ENCODE measurements at regions not wholly inside any gene's neighbourhood (a gene's known extent, or its start where the extent isn't known, plus 50 kb on each side); places are given as distances from the start of the nearest gene placed in this dataset.
"Not testable (repeated sequence)": the region's sequence is repeated elsewhere in the genome, so short reads cannot be mapped to it uniquely, and the experiment has no call there.

DNA sequence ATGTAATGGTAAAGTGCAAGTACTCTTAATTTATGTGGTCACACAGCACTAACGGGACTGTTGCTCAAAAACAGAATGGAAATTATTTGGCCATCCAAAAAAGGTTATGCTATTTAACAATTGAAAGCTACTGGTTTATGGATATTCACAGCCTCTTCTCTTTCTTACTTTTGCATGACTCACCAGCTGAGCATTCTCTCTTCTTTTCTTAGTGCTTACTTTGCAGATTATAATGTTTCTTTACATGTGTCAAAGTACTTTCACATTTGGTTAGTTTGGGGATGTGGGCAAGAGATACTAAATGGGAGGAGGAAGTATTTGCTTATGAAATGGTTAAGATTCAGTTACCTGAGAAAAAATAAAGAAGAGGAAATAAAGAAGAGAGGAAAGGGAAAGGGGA is 610.5 kb downstream of the HTR1B start:
- DNase-seq (no peak), ATAC-seq (no peak)
- Histone ChIP-seq H3K36me3 (no peaks in the 10 kb centered on the region), H3K27ac (no peak overlapping the region), H3K4me1 (no peaks in the 10 kb centered on the region), H3K4me3 (no peak overlapping the region), H3K27me3 (no peaks in the 10 kb centered on the region), H3K9me3 (no peaks in the 10 kb centered on the region)
- TF ChIP-seq, protein P1, sequence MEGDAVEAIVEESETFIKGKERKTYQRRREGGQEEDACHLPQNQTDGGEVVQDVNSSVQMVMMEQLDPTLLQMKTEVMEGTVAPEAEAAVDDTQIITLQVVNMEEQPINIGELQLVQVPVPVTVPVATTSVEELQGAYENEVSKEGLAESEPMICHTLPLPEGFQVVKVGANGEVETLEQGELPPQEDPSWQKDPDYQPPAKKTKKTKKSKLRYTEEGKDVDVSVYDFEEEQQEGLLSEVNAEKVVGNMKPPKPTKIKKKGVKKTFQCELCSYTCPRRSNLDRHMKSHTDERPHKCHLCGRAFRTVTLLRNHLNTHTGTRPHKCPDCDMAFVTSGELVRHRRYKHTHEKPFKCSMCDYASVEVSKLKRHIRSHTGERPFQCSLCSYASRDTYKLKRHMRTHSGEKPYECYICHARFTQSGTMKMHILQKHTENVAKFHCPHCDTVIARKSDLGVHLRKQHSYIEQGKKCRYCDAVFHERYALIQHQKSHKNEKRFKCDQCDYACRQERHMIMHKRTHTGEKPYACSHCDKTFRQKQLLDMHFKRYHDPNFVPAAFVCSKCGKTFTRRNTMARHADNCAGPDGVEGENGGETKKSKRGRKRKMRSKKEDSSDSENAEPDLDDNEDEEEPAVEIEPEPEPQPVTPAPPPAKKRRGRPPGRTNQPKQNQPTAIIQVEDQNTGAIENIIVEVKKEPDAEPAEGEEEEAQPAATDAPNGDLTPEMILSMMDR (IDR thresholded peaks at IDR 0.05), result no peak
- intact Hi-C loops (cut with DNase I), result no loop called here

DNA sequence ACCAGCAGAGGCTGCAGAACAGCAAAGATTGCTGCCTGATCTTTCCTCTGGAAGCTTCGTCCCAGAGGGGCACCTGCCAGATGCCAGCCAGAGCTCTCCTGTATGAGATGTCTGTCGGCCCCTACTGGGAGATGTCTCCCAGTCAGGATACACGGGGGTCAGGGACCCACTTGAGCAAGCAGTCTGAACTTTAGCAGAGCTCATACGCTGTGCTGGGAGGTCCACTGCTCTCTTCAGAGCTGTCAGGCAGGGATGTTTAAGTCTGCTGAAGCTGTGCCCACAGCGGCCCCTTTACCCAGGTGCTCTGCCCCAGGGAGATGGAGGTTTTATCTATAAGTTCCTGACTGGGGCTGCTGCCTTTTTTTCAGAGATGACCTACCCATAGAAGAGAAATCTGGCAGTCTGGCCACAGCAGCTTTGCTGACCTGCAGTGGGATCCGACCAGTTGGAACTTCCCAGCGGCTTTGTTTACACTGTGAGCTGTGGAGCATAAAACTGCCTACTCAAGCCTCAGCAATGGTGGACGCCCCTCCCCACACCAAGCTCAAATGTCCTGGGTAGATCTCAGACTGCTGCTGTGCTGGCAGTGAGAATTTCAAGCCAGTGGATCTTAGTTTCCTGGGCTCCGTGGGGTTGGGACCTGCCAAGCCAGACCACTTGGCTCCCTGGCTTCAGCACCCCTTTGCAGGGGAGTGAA is 613.9 kb downstream of the HTR1B start:
- ATAC-seq; H3K27me3 ChIP-seq; H3K9me3 ChIP-seq; H3K27ac ChIP-seq; H3K4me3 ChIP-seq; DNase-seq; H3K4me1 ChIP-seq; H3K36me3 ChIP-seq; intact Hi-C loops (cut with DNase I): not testable (repeated sequence)

DNA sequence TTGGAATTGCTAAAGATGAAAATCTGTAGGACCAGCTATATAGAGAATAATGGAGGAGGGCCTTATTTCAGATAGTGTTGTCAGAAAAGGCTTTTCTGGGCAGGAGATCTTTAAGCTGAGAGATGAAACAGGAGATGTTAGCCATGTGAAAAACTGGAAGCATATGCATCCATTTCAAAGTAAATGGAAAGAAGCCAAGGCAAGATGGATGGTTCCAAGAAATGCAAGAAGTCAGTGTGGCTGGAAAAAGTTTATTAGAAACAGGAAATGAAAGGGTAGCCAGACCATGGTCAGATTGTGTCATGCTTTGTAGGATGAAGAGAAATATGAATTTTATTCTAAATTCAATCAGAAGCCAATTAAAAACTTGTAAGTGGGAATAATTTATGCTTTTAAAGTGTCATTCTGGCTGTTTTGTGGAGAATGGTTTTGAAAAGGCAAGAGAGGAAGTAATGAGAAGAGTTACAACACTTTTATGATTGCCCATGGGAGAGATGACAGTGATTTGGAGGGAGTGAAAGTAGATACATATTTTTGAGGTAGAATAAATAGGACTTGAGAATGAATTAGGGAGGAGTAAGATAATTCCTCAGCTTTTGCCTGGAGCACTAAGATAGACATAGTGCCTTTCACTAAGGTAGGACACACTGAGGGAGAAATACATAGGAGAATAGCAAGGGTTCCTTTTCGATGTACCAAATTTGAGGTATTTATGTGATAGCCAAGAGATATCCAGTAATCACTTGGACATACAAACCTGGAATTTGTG is 620.1 kb downstream of the HTR1B start:
- no peaks in the 10 kb centered on the region for H3K36me3 ChIP-seq
- no peaks in the 10 kb centered on the region for H3K4me1 ChIP-seq
- no peak overlapping the region for H3K27ac ChIP-seq
- H3K9me3 ChIP-seq, result no peaks in the 10 kb centered on the region
- DNase-seq (no peak), ATAC-seq (no peak)
- TF ChIP-seq, protein P1 (IDR thresholded peaks at IDR 0.05), result no peak
- H3K27me3 ChIP-seq, result no peaks in the 10 kb centered on the region
- no peak overlapping the region for H3K4me3 ChIP-seq
- intact Hi-C loops (cut with DNase I), result no loop called here

DNA sequence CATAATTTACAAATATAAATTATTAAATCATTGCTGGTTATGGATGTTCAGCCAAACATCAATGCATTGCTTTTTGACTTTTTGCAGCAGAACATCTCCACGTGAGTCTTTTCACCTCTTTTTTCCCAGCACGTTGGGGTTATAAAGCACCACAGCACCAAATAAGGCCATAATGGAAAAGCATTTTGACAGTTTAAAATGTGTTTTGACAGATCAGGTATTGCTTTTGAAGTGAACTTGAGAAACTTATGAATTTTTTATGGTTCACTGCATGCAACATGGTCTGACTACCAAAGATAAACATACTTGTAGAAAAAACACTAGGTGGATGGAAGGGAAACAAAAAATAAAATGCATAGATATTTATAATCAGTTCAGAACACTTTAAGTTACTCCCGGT is 622.4 kb downstream of the HTR1B start:
- DNase-seq (no peak), ATAC-seq (no peak)
- no peaks in the 10 kb centered on the region for H3K27me3 ChIP-seq
- TF ChIP-seq, protein P1 (IDR thresholded peaks at IDR 0.05), result no peak
- H3K4me1 ChIP-seq, result no peaks in the 10 kb centered on the region
- H3K9me3 ChIP-seq, result no peaks in the 10 kb centered on the region
- H3K4me3 ChIP-seq, result no peak overlapping the region
- no peak overlapping the region for H3K27ac ChIP-seq
- no peaks in the 10 kb centered on the region for H3K36me3 ChIP-seq
- intact Hi-C loops (cut with DNase I), result no loop called here

DNA sequence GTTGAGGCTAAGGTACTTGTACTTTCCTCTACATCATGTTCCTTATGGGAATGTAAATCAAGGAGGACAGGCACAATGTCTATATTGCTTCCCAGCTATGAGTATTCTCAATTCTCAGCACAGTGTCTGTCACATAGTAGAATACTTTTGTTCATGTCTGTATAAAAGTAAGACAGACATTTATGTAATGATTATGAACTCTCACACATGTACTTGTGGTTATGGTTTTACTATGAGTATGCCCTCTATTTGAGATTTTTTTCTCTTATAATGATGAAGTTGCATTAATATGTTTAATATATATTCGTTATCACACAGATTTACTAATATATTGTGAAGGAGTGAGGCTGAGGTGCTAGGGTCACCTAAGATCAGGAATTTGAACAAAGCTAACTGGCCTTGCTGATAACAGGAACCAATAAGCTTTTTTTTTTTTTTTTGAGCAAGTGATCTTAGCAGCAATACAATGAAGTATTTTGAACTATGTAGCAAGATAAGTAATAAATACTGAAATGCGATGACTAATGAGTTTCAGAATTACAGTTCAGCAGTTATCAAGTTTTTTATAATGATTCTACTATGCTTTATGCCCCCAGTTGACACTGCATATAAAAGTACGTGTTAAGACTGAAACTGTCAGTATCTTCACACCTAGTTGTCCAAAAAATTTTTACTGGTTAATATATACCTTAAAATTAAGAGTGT is 623.1 kb downstream of the HTR1B start:
- Histone ChIP-seq H3K9me3 (no peaks in the 10 kb centered on the region), H3K36me3 (no peaks in the 10 kb centered on the region), H3K4me1 (no peaks in the 10 kb centered on the region), H3K27me3 (no peaks in the 10 kb centered on the region), H3K27ac (no peak overlapping the region), H3K4me3 (no peak overlapping the region)
- intact Hi-C loops (cut with DNase I), result no loop called here
- TF ChIP-seq, protein P1 (IDR thresholded peaks at IDR 0.05), result no peak
- ATAC-seq (no peak), DNase-seq (no peak)

DNA sequence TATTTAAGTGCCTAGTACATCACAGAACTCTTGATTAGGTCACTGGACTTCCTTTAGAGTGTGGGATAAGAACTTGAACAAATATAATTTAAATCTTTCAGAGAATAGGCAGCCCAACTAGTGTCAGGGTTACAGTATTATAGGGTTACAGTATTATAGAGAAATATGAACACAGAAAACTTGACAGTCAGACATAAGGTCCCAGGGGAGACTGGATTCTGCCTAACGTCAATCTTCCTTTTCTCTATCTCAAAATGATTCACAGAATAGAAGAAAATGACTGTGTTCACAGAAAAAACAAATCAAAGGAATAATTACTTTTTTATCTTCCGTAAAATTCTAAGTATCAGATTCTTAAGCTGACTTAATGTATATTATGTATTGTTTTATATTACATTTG is 623.8 kb downstream of the HTR1B start:
- no peaks in the 10 kb centered on the region for H3K27me3 ChIP-seq
- ATAC-seq, result no peak
- intact Hi-C loops (cut with DNase I), result no loop called here
- H3K27ac ChIP-seq, result no peak overlapping the region
- H3K4me3 ChIP-seq, result no peak overlapping the region
- H3K4me1 ChIP-seq, result no peaks in the 10 kb centered on the region
- DNase-seq, result no peak
- H3K36me3 ChIP-seq, result no peaks in the 10 kb centered on the region
- H3K9me3 ChIP-seq, result no peaks in the 10 kb centered on the region
- TF ChIP-seq, protein P1 (IDR thresholded peaks at IDR 0.05), result no peak
